Astrocyte (in vitro differentiated cells and primary cell): ENCODE measurements at regions not wholly inside any gene's neighbourhood (a gene's known extent, or its start where the extent isn't known, plus 50 kb on each side); places are given as distances from the start of the nearest gene placed in this dataset.

Experiments used
- DNase-seq: peaks from one replicate; pipeline ENCODE4 v3.0.0-alpha.2; 2010; ENCODE audit warnings: low read depth
- FAIRE-seq: peaks from 2 replicates; lab custom pipeline; 2011; peaks lifted over from hg19 to GRCh38; lab: Jason Lieb, UNC
- H2AFZ ChIP-seq: 2 replicates; pipeline ENCODE4 v1.6.0; 2012; ENCODE audit warnings: low read depth, low read length, inconsistent platforms
- H3K27ac ChIP-seq: 2 replicates; pipeline ENCODE4 v1.5.1; 2011; ENCODE audit warnings: low read depth, low read length, inconsistent platforms
- H3K27me3 ChIP-seq: 2 replicates; pipeline ENCODE4 v1.6.0; 2011; ENCODE audit warnings: low read length, inconsistent platforms; ENCODE audit not compliant: insufficient read depth
- H3K36me3 ChIP-seq: 2 replicates; pipeline ENCODE4 v1.5.1; 2011; ENCODE audit warnings: low read length, inconsistent platforms; ENCODE audit not compliant: insufficient read depth
- H3K4me1 ChIP-seq: 2 replicates; pipeline ENCODE4 v1.5.1; 2011; ENCODE audit warnings: low read length, inconsistent platforms; ENCODE audit not compliant: insufficient read depth
- H3K4me2 ChIP-seq: 2 replicates; pipeline ENCODE4 v1.6.0; 2012; ENCODE audit warnings: low read length, inconsistent platforms
- H3K4me3 ChIP-seq: 2 replicates; pipeline ENCODE4 v1.5.1; 2011; ENCODE audit warnings: low read depth, mild to moderate bottlenecking, low read length, inconsistent platforms; ENCODE audit not compliant: insufficient read depth
- H3K79me2 ChIP-seq: 2 replicates; pipeline ENCODE4 v1.6.0; 2012; ENCODE audit warnings: mild to moderate bottlenecking, low read length, inconsistent platforms; ENCODE audit not compliant: insufficient read depth
- H3K9ac ChIP-seq: 2 replicates; pipeline ENCODE4 v1.6.0; 2012; ENCODE audit warnings: mild to moderate bottlenecking, low read length, inconsistent platforms
- H3K9me3 ChIP-seq: 2 replicates; pipeline ENCODE4 v1.5.1; 2012; ENCODE audit warnings: low read depth, mild to moderate bottlenecking, low read length, inconsistent platforms; ENCODE audit not compliant: insufficient read depth
- H4K20me1 ChIP-seq: 2 replicates; pipeline ENCODE4 v1.6.0; 2012; ENCODE audit warnings: low read length, inconsistent platforms; ENCODE audit not compliant: insufficient read depth
- H3K27ac Mint-ChIP-seq: one replicate; pipeline ENCODE4 v1.8.0; 2021; ENCODE audit warnings: mild to moderate bottlenecking, mixed read lengths; ENCODE audit not compliant: unreplicated experiment
- H3K27me3 Mint-ChIP-seq: one replicate; pipeline ENCODE4 v1.8.0; 2021; ENCODE audit warnings: low read depth, mixed read lengths; ENCODE audit not compliant: unreplicated experiment
- H3K36me3 Mint-ChIP-seq: one replicate; pipeline ENCODE4 v1.8.0; 2021; ENCODE audit warnings: low read depth, mixed read lengths; ENCODE audit not compliant: unreplicated experiment
- H3K4me1 Mint-ChIP-seq: one replicate; pipeline ENCODE4 v1.8.0; 2021; ENCODE audit warnings: low read depth, mixed read lengths; ENCODE audit not compliant: unreplicated experiment
- H3K4me3 Mint-ChIP-seq: one replicate; pipeline ENCODE4 v1.8.0; 2021; ENCODE audit warnings: mild to moderate bottlenecking, moderate library complexity, mixed read lengths; ENCODE audit not compliant: unreplicated experiment
- H3K9me3 Mint-ChIP-seq: one replicate; pipeline ENCODE4 v1.8.0; 2021; ENCODE audit warnings: mild to moderate bottlenecking, mixed read lengths; ENCODE audit not compliant: unreplicated experiment
- CTCF ChIP-seq: IDR thresholded peaks from 2 replicates; pipeline ENCODE4 v1.5.1; 2011; ENCODE audit warnings: low read depth, mild to moderate bottlenecking, inconsistent platforms, low read length, moderate library complexity; ENCODE audit not compliant: insufficient read depth
- EZH2 ChIP-seq: IDR thresholded peaks from 2 replicates; pipeline ENCODE4 v1.6.1; 2012; ENCODE audit warnings: mild to moderate bottlenecking, low read length, inconsistent platforms; ENCODE audit not compliant: insufficient read depth

GRCh38 chr2:128640166-128640844 lies 321.6 kb upstream of the HS6ST1 start:
- Histone ChIP-seq H2AFZ (no peak overlapping the region), H3K4me1 (peaks cover 21% of the 10 kb centered on the region), H3K27ac (no peak overlapping the region), H3K4me3 (no peak overlapping the region), H3K36me3 (no peaks in the 10 kb centered on the region), H3K79me2 (no peaks in the 10 kb centered on the region), H3K9ac (no peak overlapping the region), H3K9me3 (no peaks in the 10 kb centered on the region), H4K20me1 (no peaks in the 10 kb centered on the region), H3K27me3 (no peaks in the 10 kb centered on the region), H3K4me2 (no peak overlapping the region)
- FAIRE-seq (no peak), DNase-seq (no peak)
- Mint-ChIP-seq H3K27ac (no peak overlapping the region), H3K4me3 (no peak overlapping the region), H3K9me3 (no peaks in the 10 kb centered on the region), H3K36me3 (no peaks in the 10 kb centered on the region), H3K27me3 (peaks cover 34% of the 10 kb centered on the region), H3K4me1 (peaks cover 17% of the 10 kb centered on the region)
- TF ChIP-seq EZH2 = no peak
- TF ChIP-seq CTCF = no peak

GRCh38 chr2:128640845-128641360 lies 322.2 kb upstream of the HS6ST1 start:
- H3K9me3 Mint-ChIP-seq = no peaks in the 10 kb centered on the region
- Histone ChIP-seq H4K20me1 (no peaks in the 10 kb centered on the region), H3K4me2 (no peak overlapping the region), H3K4me1 (peaks cover 21% of the 10 kb centered on the region), H3K79me2 (no peaks in the 10 kb centered on the region), H3K9me3 (no peaks in the 10 kb centered on the region), H3K36me3 (no peaks in the 10 kb centered on the region), H2AFZ (no peak overlapping the region), H3K4me3 (no peak overlapping the region), H3K27me3 (no peaks in the 10 kb centered on the region), H3K9ac (no peak overlapping the region), H3K27ac (no peak overlapping the region)
- H3K27ac Mint-ChIP-seq = no peak overlapping the region
- DNase-seq (no peak), FAIRE-seq (no peak)
- TF ChIP-seq CTCF (no peak), EZH2 (no peak)
- peaks cover 2% of the 10 kb centered on the region for H3K36me3 Mint-ChIP-seq
- peaks cover 40% of the 10 kb centered on the region for H3K27me3 Mint-ChIP-seq
- peaks cover 15% of the 10 kb centered on the region for H3K4me1 Mint-ChIP-seq
- no peak overlapping the region for H3K4me3 Mint-ChIP-seq

GRCh38 chr2:128641421-128642080 lies 322.9 kb upstream of the HS6ST1 start:
- Histone ChIP-seq H3K4me3 (no peak overlapping the region), H3K27ac (no peak overlapping the region), H3K36me3 (no peaks in the 10 kb centered on the region), H3K79me2 (no peaks in the 10 kb centered on the region), H2AFZ (no peak overlapping the region), H3K9me3 (no peaks in the 10 kb centered on the region), H4K20me1 (no peaks in the 10 kb centered on the region), H3K4me1 (peaks cover 18% of the 10 kb centered on the region), H3K4me2 (no peak overlapping the region), H3K27me3 (no peaks in the 10 kb centered on the region), H3K9ac (no peak overlapping the region)
- TF ChIP-seq CTCF (no peak), EZH2 (no peak)
- peaks cover 45% of the 10 kb centered on the region for H3K27me3 Mint-ChIP-seq
- H3K9me3 Mint-ChIP-seq = no peaks in the 10 kb centered on the region
- H3K27ac Mint-ChIP-seq = no peak overlapping the region
- H3K36me3 Mint-ChIP-seq = peaks cover 2% of the 10 kb centered on the region
- DNase-seq (no peak), FAIRE-seq (no peak)
- peaks cover 13% of the 10 kb centered on the region for H3K4me1 Mint-ChIP-seq
- no peak overlapping the region for H3K4me3 Mint-ChIP-seq
